GM06990 (cell line): ENCODE measurements at regions not wholly inside any gene's neighbourhood (a gene's known extent, or its start where the extent isn't known, plus 50 kb on each side); places are given as distances from the start of the nearest gene placed in this dataset.

Experiments
- DNase-seq: peaks from one replicate; pipeline ENCODE4 v3.0.0-alpha.2; 2011; ENCODE audit not compliant: insufficient read length; ENCODE audit errors: extremely low read depth
- H3K27me3 ChIP-seq: replicated peaks from 2 replicates; pipeline ENCODE4 v1.6.0; 2011; ENCODE audit warnings: low read length; ENCODE audit not compliant: control insufficient read depth, insufficient read depth
- H3K36me3 ChIP-seq: 2 replicates; pipeline ENCODE4 v1.5.1; 2011; ENCODE audit warnings: low read length; ENCODE audit not compliant: control insufficient read depth, insufficient read depth
- H3K4me3 ChIP-seq: replicated peaks from 2 replicates; pipeline ENCODE4 v1.5.1; 2011; ENCODE audit warnings: low read depth, mild to moderate bottlenecking, control low read depth, low read length
- CTCF ChIP-seq: IDR thresholded peaks from 2 replicates; pipeline ENCODE4 v1.5.1; 2011; ENCODE audit warnings: low read length, control low read depth, mild to moderate bottlenecking, inconsistent platforms; ENCODE audit not compliant: insufficient read depth, poor library complexity, severe bottlenecking

- no peak for DNase-seq
- no peaks in the 10 kb centered on the region for H3K36me3 ChIP-seq
- no peak for TF ChIP-seq CTCF
- no peak overlapping the region for H3K4me3 ChIP-seq
- H3K27me3 ChIP-seq, result no peaks in the 10 kb centered on the region
Observed at GRCh38 chr1:219801156-219801820, 127.1 kb downstream of the SLC30A10 start.

DNA sequence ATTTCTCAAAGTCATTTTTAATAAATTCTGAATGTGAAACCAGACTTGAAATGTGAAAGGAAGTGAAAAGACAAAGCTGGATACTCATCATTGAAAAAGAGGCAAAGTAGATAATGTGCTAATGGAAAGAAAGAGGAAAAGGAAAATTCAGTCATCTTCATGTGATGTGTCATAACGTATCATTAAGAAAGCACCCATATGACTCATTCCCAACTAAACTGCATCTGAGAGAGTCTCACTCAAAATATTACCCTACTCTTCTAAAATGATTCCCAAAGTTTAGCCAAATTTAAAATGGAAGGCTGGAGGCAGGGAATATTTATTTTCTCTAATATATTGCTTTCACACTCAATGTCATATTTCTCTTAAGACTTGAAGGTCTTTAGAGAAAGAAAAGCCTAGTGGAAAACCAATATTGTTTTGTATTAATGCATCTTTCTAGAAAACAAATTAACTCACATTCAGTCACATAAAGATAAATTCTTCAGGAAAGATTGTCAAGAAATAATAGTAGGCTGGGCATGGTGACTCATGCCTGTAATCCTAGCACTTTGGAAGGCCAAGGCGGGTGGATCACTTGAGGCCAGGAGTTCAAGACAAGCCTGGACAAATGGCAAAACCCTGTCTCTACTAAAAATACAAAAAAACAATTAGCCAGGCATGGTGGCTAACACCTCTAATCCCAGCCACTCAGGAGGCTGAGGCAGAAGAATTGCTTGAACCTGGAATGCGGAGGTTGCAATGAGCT, 129.9 kb downstream of the SLC30A10 start:
- H3K4me3 ChIP-seq, result no peak overlapping the region
- H3K27me3 ChIP-seq, result no peaks in the 10 kb centered on the region
- DNase-seq, result no peak
- no peaks in the 10 kb centered on the region for H3K36me3 ChIP-seq
- TF ChIP-seq CTCF, result no peak

DNA sequence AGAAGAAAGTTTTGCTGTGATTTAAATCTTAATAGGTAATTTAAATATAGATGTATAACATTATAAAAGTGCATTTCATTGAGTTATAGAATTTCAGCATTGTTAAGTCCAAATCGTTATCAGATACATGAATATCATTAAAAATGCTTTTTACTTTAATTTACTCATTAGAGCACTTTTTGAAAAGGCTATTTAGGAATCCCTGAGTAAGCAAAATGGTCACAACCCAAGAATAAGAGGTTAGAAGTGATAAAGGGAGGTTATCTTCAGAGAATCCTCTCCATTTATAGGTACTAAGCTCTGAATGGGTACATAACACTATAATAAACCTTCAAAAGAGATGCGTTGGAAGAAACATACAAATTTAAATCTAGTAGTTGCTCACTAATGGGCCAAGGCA, 130.7 kb downstream of the SLC30A10 start:
- no peak overlapping the region for H3K4me3 ChIP-seq
- no peak for TF ChIP-seq CTCF
- no peaks in the 10 kb centered on the region for H3K27me3 ChIP-seq
- no peak for DNase-seq
- H3K36me3 ChIP-seq, result no peaks in the 10 kb centered on the region

DNA sequence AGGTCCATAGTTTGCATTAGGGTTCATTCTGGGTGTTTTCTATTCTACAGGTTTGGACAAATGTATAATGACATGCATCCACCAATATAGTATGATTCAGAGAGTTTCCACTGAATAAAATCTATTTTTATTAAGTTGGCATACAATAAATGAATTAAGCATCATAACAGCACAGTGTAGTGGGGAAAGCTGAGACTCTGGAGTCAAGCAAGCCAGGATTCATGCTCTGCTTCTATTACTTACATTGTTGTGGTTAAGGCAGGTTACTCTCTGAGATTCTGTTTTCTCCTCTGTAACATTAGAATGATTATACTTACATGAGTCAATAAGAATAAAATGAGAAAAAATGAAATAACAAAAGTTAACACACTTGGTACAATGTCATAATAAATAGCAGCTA, 131.3 kb downstream of the SLC30A10 start:
- Histone ChIP-seq H3K27me3 (no peaks in the 10 kb centered on the region), H3K36me3 (no peaks in the 10 kb centered on the region), H3K4me3 (no peak overlapping the region)
- DNase-seq, result no peak
- TF ChIP-seq CTCF, result no peak

DNA sequence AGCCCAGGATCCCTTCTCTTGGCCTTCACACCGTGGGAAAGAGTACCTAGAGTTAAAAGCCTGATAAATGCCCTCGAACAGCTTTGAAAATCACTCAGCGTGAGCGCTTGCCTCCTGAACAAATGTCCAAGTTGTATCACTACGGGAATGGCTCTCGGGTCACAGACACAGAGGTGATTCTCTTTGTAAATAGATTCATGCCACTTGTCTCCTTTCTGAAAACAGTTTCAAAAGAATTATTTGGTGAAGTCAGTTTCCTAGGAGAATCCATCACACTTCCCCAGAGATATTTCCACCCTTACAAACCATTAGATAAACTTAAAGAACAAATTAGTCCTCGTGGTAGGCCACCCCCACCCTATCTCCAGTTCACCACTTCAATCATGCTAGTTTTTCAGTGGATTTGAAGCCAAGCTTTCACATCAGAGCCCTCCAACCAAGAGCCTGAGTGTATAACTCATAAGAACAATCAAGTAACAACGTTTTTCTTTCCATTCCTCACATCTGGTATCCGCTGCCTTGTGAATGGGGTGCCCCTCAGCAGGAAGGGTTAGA, 132.9 kb downstream of the SLC30A10 start:
- Histone ChIP-seq H3K36me3 (no peaks in the 10 kb centered on the region), H3K27me3 (no peaks in the 10 kb centered on the region), H3K4me3 (no peak overlapping the region)
- no peak for DNase-seq
- TF ChIP-seq CTCF, result no peak
